GM23338 (cell line): ENCODE measurements at regions not wholly inside any gene's neighbourhood (a gene's known extent, or its start where the extent isn't known, plus 50 kb on each side); places are given as distances from the start of the nearest gene placed in this dataset.

Source experiments
- ATAC-seq: fragments of 200-7000 bp; cut with Tn5 transposase; 3 replicates; pipeline ENCODE4 v1.9.1; 2020
- DNase-seq: peaks from one replicate; pipeline ENCODE4 v3.0.0-alpha.2; 2015; ENCODE audit warnings: low spot score
- H2AFZ ChIP-seq: fragments of 200-600 bp; sonication (generic); 2 replicates; pipeline ENCODE4 v1.8.0; 2016; ENCODE audit warnings: antibody characterized with exemption, mild to moderate bottlenecking, moderate library complexity
- H3F3A ChIP-seq: fragments of 200-600 bp; sonication (generic); replicated peaks from 2 replicates; pipeline ENCODE4 v1.8.0; 2017; ENCODE audit warnings: antibody characterized with exemption, mixed run types, low read depth
- H3K27ac ChIP-seq: fragments of 200-600 bp; sonication (generic); 2 replicates; pipeline ENCODE4 v1.6.1; 2016; ENCODE audit warnings: low read depth
- H3K27me3 ChIP-seq: fragments of 200-600 bp; sonication (generic); 2 replicates; pipeline ENCODE4 v1.8.0; 2016; ENCODE audit warnings: mild to moderate bottlenecking, mixed run types, moderate library complexity; ENCODE audit not compliant: insufficient read depth
- H3K36me3 ChIP-seq: fragments of 200-600 bp; sonication (generic); 2 replicates; pipeline ENCODE4 v1.8.0; 2016; ENCODE audit warnings: mild to moderate bottlenecking; ENCODE audit not compliant: insufficient read depth
- H3K4me1 ChIP-seq: fragments of 200-600 bp; sonication (generic); 2 replicates; pipeline ENCODE4 v1.8.0; 2016; ENCODE audit warnings: mild to moderate bottlenecking, moderate library complexity; ENCODE audit not compliant: insufficient read depth
- H3K4me2 ChIP-seq: fragments of 200-600 bp; sonication (generic); 2 replicates; pipeline ENCODE4 v1.7.1; 2017; ENCODE audit warnings: mixed run types
- H3K4me3 ChIP-seq: fragments of 200-600 bp; sonication (generic); 2 replicates; pipeline ENCODE4 v1.6.1; 2016; ENCODE audit warnings: mixed run types
- H3K79me2 ChIP-seq: fragments of 200-600 bp; sonication (generic); replicated peaks from 2 replicates; pipeline ENCODE4 v1.8.0; 2017; ENCODE audit warnings: mild to moderate bottlenecking; ENCODE audit not compliant: insufficient read depth
- H3K9me2 ChIP-seq: fragments of 200-600 bp; sonication (generic); 2 replicates; pipeline ENCODE4 v1.8.0; 2017; ENCODE audit not compliant: insufficient read depth
- H4K20me1 ChIP-seq: fragments of 200-600 bp; sonication (generic); replicated peaks from 2 replicates; pipeline ENCODE4 v1.8.0; 2017; ENCODE audit warnings: mild to moderate bottlenecking; ENCODE audit not compliant: insufficient read depth
- H3K27ac Mint-ChIP-seq: 2 replicates; pipeline ENCODE4 v1.8.0; 2020; ENCODE audit warnings: inconsistent platforms, mild to moderate bottlenecking, moderate library complexity, mixed read lengths
- H3K27me3 Mint-ChIP-seq: 3 replicates; pipeline ENCODE4 v1.8.0; 2022; ENCODE audit warnings: low read depth, mild to moderate bottlenecking, moderate library complexity, mixed read lengths, inconsistent platforms; ENCODE audit not compliant: insufficient read depth, poor library complexity
- H3K36me3 Mint-ChIP-seq: 3 replicates; pipeline ENCODE4 v1.8.0; 2021; ENCODE audit warnings: low read depth, mild to moderate bottlenecking, inconsistent platforms, moderate library complexity, mixed read lengths
- H3K4me1 Mint-ChIP-seq: 3 replicates; pipeline ENCODE4 v1.8.0; 2020; ENCODE audit warnings: mild to moderate bottlenecking, inconsistent platforms, mixed read lengths
- H3K4me3 Mint-ChIP-seq: 3 replicates; pipeline ENCODE4 v1.8.0; 2021; ENCODE audit warnings: moderate library complexity, mild to moderate bottlenecking, inconsistent platforms, mixed read lengths
- H3K9me3 Mint-ChIP-seq: 3 replicates; pipeline ENCODE4 v1.8.0; 2020; ENCODE audit warnings: moderate library complexity, mild to moderate bottlenecking, inconsistent platforms, mixed read lengths
- CREB1 ChIP-seq: fragments of 250-450 bp; sonication (Bioruptor Pico); IDR thresholded peaks from 2 replicates; pipeline ENCODE4 v1.5.0; 2020; ENCODE audit warnings: low read depth, mild to moderate bottlenecking, moderate library complexity
- EZH2phosphoT487 ChIP-seq: fragments of 200-600 bp; sonication (generic); IDR thresholded peaks from one replicate; pipeline ENCODE4 v1.8.1; 2018; ENCODE audit warnings: antibody characterized with exemption; ENCODE audit not compliant: unreplicated experiment
- JUNB ChIP-seq: IDR thresholded peaks from one replicate; pipeline ENCODE4 v1.6.1; 2016; ENCODE audit warnings: antibody characterized with exemption; ENCODE audit not compliant: unreplicated experiment
- NANOG ChIP-seq: IDR thresholded peaks from 2 replicates; pipeline ENCODE4 v1.6.1; 2016; ENCODE audit warnings: antibody characterized with exemption, borderline replicate concordance
- POLR2AphosphoS5 ChIP-seq: IDR thresholded peaks from 2 replicates; pipeline ENCODE4 v1.6.1; 2016; ENCODE audit warnings: antibody characterized with exemption, low read depth
- STAT1 ChIP-seq: IDR thresholded peaks from one replicate; pipeline ENCODE4 v1.6.1; 2016; ENCODE audit warnings: antibody characterized with exemption; ENCODE audit not compliant: unreplicated experiment
- ZNF331 ChIP-seq: fragments of 250-450 bp; sonication (Bioruptor Pico); IDR thresholded peaks from 2 replicates; pipeline ENCODE4 v1.5.0; 2020; ENCODE audit warnings: low read depth, mild to moderate bottlenecking, moderate library complexity
- ZNF462 ChIP-seq: fragments of 250-450 bp; sonication (Bioruptor Pico); IDR thresholded peaks from 2 replicates; pipeline ENCODE4 v1.5.0; 2020; ENCODE audit warnings: mild to moderate bottlenecking, moderate library complexity
- TF ChIP-seq, protein P1 (sequence below): IDR thresholded peaks from one replicate; pipeline ENCODE4 v1.6.1; 2018; ENCODE audit warnings: antibody characterized with exemption; ENCODE audit not compliant: unreplicated experiment

DNA sequence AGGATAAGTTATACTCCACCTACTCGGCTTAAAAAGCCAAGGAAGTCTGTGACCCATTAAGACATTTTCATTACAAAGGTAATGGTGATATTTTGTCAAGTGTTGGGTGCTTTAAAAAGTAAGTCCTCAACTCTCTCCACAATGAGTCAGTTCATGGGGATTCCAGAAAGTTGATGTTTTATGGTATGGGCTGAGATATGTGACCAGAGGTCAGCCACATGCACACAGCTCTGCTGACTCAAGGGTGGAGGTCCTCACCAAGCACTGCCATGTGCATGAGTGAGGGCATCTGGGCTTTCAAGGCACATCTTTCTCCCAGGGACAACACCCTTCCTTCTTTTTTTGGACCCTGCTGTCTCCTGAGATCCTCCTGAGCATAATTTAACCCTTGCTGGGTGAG lies 292.9 kb downstream of the PTEN start (continued):
- TF ChIP-seq CREB1 (CRISPR knock-in tag) (no peak), STAT1 (no peak), ZNF462 (CRISPR knock-in tag) (no peak)
- TF ChIP-seq, protein P1, sequence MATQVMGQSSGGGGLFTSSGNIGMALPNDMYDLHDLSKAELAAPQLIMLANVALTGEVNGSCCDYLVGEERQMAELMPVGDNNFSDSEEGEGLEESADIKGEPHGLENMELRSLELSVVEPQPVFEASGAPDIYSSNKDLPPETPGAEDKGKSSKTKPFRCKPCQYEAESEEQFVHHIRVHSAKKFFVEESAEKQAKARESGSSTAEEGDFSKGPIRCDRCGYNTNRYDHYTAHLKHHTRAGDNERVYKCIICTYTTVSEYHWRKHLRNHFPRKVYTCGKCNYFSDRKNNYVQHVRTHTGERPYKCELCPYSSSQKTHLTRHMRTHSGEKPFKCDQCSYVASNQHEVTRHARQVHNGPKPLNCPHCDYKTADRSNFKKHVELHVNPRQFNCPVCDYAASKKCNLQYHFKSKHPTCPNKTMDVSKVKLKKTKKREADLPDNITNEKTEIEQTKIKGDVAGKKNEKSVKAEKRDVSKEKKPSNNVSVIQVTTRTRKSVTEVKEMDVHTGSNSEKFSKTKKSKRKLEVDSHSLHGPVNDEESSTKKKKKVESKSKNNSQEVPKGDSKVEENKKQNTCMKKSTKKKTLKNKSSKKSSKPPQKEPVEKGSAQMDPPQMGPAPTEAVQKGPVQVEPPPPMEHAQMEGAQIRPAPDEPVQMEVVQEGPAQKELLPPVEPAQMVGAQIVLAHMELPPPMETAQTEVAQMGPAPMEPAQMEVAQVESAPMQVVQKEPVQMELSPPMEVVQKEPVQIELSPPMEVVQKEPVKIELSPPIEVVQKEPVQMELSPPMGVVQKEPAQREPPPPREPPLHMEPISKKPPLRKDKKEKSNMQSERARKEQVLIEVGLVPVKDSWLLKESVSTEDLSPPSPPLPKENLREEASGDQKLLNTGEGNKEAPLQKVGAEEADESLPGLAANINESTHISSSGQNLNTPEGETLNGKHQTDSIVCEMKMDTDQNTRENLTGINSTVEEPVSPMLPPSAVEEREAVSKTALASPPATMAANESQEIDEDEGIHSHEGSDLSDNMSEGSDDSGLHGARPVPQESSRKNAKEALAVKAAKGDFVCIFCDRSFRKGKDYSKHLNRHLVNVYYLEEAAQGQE, result no peak

GRCh38 chr10:88157981-88158465 lies 294.6 kb downstream of the PTEN start:
- Mint-ChIP-seq H3K27me3 (peaks cover 2% of the 10 kb centered on the region), H3K4me3 (no peak overlapping the region), H3K36me3 (no peaks in the 10 kb centered on the region), H3K27ac (no peak overlapping the region), H3K4me1 (no peaks in the 10 kb centered on the region), H3K9me3 (no peaks in the 10 kb centered on the region)
- Histone ChIP-seq H3K79me2 (no peaks in the 10 kb centered on the region), H3K9me2 (peaks cover 4% of the 10 kb centered on the region; the same call in 1 of the 2 replicates), H3K4me1 (no peaks in the 10 kb centered on the region), H3K36me3 (no peaks in the 10 kb centered on the region), H3K4me2 (no peak overlapping the region), H2AFZ (no peak overlapping the region), H3F3A (no peaks in the 10 kb centered on the region), H3K27me3 (no peaks in the 10 kb centered on the region), H3K4me3 (no peak overlapping the region), H3K27ac (no peak overlapping the region), H4K20me1 (no peaks in the 10 kb centered on the region)
- no peak for DNase-seq
- ATAC-seq, result no peak
- TF ChIP-seq EZH2phosphoT487, result no peak
- no peak for TF ChIP-seq POLR2AphosphoS5
- TF ChIP-seq CREB1 (CRISPR knock-in tag), result no peak
- no peak for TF ChIP-seq ZNF331 (CRISPR knock-in tag)
- TF ChIP-seq JUNB, result no peak
- no peak for TF ChIP-seq NANOG
